Left lung (tissue), 4 donors: ENCODE measurements at regions not wholly inside any gene's neighbourhood (a gene's known extent, or its start where the extent isn't known, plus 50 kb on each side); places are given as distances from the start of the nearest gene placed in this dataset.

ENCODE experiments used
- ATAC-seq: fragments of 200-7000 bp; cut with Tn5 transposase; one replicate; pipeline ENCODE4 v1.9.1; 2020; ENCODE audit warnings: moderate library complexity
- DNase-seq, 4 donors: peaks; one replicate each; pipeline ENCODE4 v3.0.0-alpha.2; 2013 to 2020
- H3K27ac ChIP-seq, 2 donors: fragments of 200-600 bp; sonication (generic) in 1 of 2; one replicate each; pipeline versions ENCODE4 v1.5.0 to v1.8.0; 2020 to 2021
- H3K27me3 ChIP-seq, 2 donors: fragments of 200-600 bp; sonication (generic) in 1 of 2; one replicate each; pipeline versions ENCODE4 v1.5.0 to v1.8.0; 2020 to 2021
- H3K36me3 ChIP-seq, 2 donors: fragments of 200-600 bp; sonication (generic) in 1 of 2; one replicate each; pipeline versions ENCODE4 v1.5.0 to v1.8.0; 2020 to 2021
- H3K4me1 ChIP-seq, 2 donors: fragments of 200-600 bp; one replicate each; pipeline ENCODE4 v1.8.0; 2021
- H3K4me3 ChIP-seq, 2 donors: fragments of 200-600 bp; sonication (generic) in 1 of 2; one replicate each; pipeline versions ENCODE4 v1.5.0 to v1.8.0; 2020 to 2021; ENCODE audit warnings: mild to moderate bottlenecking in 1 of 2
- H3K9me3 ChIP-seq, 2 donors: fragments of 200-600 bp; sonication (generic) in 1 of 2; one replicate each; pipeline versions ENCODE4 v1.5.0 to v1.8.0; 2020 to 2021
- CTCF ChIP-seq, 2 donors: fragments of 200-600 bp; sonication (generic) in 1 of 2; IDR thresholded peaks; one replicate each; pipeline versions ENCODE4 v1.5.0 to v1.8.0; 2021; ENCODE audit warnings: antibody characterized with exemption in 2 of 2
- intact Hi-C, 2 donors: fragments of 100-400 bp; cut with DNase I; formaldehyde crosslinking; loops; one replicate each; pipeline versions ENCODE4 v1.11.2 to v1.14.2; 2022
- donor health status: DM: no; HTN: yes; CAD: no.
- donor health status: DM: no; HTN: no; CAD: no.

GRCh38 chr7:88465600-88465999, 158.9 kb upstream of the STEAP4 start:
- Histone ChIP-seq H3K27ac (no peak overlapping the region), H3K9me3 (no peaks in the 10 kb centered on the region), H3K4me3 (no peak overlapping the region), H3K4me1 (no peaks in the 10 kb centered on the region), H3K27me3 (no peaks in the 10 kb centered on the region), H3K36me3 (no peaks in the 10 kb centered on the region)
- TF ChIP-seq CTCF (IDR thresholded peaks at IDR 0.05), result no peak
- DNase-seq (no peak), ATAC-seq (no peak)
- intact Hi-C loops, result no loop called here

GRCh38 chr7:88462799-88463198, 156.1 kb upstream of the STEAP4 start:
- no peak for TF ChIP-seq CTCF (IDR thresholded peaks at IDR 0.05)
- no peak for DNase-seq
- Histone ChIP-seq H3K27me3 (no peaks in the 10 kb centered on the region), H3K27ac (no peak overlapping the region), H3K9me3 (no peaks in the 10 kb centered on the region), H3K4me1 (no peaks in the 10 kb centered on the region), H3K36me3 (no peaks in the 10 kb centered on the region), H3K4me3 (no peak overlapping the region)
- no peak for ATAC-seq
- intact Hi-C loops, result no loop called here

GRCh38 chr7:88460650-88461049, 154.0 kb upstream of the STEAP4 start:
- H3K4me1 ChIP-seq, result no peaks in the 10 kb centered on the region
- no peak for ATAC-seq
- intact Hi-C loops, result no loop called here
- H3K27ac ChIP-seq, result no peak overlapping the region
- DNase-seq, result no peak
- H3K27me3 ChIP-seq, result no peaks in the 10 kb centered on the region
- no peaks in the 10 kb centered on the region for H3K36me3 ChIP-seq
- no peak overlapping the region for H3K4me3 ChIP-seq
- no peak for TF ChIP-seq CTCF (IDR thresholded peaks at IDR 0.05)
- H3K9me3 ChIP-seq, result no peaks in the 10 kb centered on the region

GRCh38 chr7:88458946-88459345, 152.3 kb upstream of the STEAP4 start:
- no peak overlapping the region for H3K4me3 ChIP-seq
- no peak for TF ChIP-seq CTCF (IDR thresholded peaks at IDR 0.05)
- H3K27ac ChIP-seq, result no peak overlapping the region
- intact Hi-C loops, result no loop called here
- ATAC-seq, result no peak
- H3K4me1 ChIP-seq, result no peaks in the 10 kb centered on the region
- H3K36me3 ChIP-seq, result no peaks in the 10 kb centered on the region
- DNase-seq, result no peak
- no peaks in the 10 kb centered on the region for H3K27me3 ChIP-seq
- H3K9me3 ChIP-seq, result no peaks in the 10 kb centered on the region

- Histone ChIP-seq H3K27me3 (no peaks in the 10 kb centered on the region), H3K9me3 (no peaks in the 10 kb centered on the region), H3K4me3 (no peak overlapping the region), H3K27ac (no peak overlapping the region), H3K4me1 (no peaks in the 10 kb centered on the region), H3K36me3 (no peaks in the 10 kb centered on the region)
- ATAC-seq (no peak), DNase-seq (no peak)
- intact Hi-C loops, result no loop called here
- TF ChIP-seq CTCF (IDR thresholded peaks at IDR 0.05), result no peak
These were observed 151.6 kb upstream of the STEAP4 start for GRCh38 chr7:88458279-88458678.
